ENCODE measurements at regions not wholly inside any gene's neighbourhood (a gene's known extent, or its start where the extent isn't known, plus 50 kb on each side); places are given as distances from the start of the nearest gene placed in this dataset.

- Histone ChIP-seq H2AFZ (no peak overlapping the region), H3K27me3 (no peaks in the 10 kb centered on the region), H3K4me1 (ENCODE audit: insufficient read depth) (no peaks in the 10 kb centered on the region), H4K20me1 (ENCODE audit: insufficient read depth, poor library complexity, severe bottlenecking) (no peaks in the 10 kb centered on the region), H3K4me3 (no peak overlapping the region), H3K79me2 (no peaks in the 10 kb centered on the region), H3K9me3 (ENCODE audit: low read depth) (no peaks in the 10 kb centered on the region), H3K36me3 (replicated peaks; ENCODE audit: insufficient read depth, low read depth) (no peaks in the 10 kb centered on the region), H3K27ac (no peak overlapping the region), H3K9me2 (replicated peaks; ENCODE audit: insufficient read depth) (no peaks in the 10 kb centered on the region), H3K4me2 (no peak overlapping the region)
- DNase-seq (ENCODE audit: low spot score), result no peak
- TF ChIP-seq EZH2 (IDR thresholded peaks at IDR 0.05; ENCODE audit: borderline replicate concordance), result no peak
- TF ChIP-seq EZH2phosphoT487 (IDR thresholded peaks at IDR 0.05; ENCODE audit: low read depth, severe bottlenecking, unreplicated experiment), result no peak
- TF ChIP-seq, protein P1, sequence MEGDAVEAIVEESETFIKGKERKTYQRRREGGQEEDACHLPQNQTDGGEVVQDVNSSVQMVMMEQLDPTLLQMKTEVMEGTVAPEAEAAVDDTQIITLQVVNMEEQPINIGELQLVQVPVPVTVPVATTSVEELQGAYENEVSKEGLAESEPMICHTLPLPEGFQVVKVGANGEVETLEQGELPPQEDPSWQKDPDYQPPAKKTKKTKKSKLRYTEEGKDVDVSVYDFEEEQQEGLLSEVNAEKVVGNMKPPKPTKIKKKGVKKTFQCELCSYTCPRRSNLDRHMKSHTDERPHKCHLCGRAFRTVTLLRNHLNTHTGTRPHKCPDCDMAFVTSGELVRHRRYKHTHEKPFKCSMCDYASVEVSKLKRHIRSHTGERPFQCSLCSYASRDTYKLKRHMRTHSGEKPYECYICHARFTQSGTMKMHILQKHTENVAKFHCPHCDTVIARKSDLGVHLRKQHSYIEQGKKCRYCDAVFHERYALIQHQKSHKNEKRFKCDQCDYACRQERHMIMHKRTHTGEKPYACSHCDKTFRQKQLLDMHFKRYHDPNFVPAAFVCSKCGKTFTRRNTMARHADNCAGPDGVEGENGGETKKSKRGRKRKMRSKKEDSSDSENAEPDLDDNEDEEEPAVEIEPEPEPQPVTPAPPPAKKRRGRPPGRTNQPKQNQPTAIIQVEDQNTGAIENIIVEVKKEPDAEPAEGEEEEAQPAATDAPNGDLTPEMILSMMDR (IDR thresholded peaks at IDR 0.05; ENCODE audit: poor library complexity), result no peak
- 83% methylated on average over 3 of the region's 5 CpGs for WGBS (ENCODE audit: low lambda C conversion rate, missing lambda C conversion rate)
Observed at GRCh38 chr5:84817953-84818352, 433.3 kb upstream of the EDIL3 start.

DNA sequence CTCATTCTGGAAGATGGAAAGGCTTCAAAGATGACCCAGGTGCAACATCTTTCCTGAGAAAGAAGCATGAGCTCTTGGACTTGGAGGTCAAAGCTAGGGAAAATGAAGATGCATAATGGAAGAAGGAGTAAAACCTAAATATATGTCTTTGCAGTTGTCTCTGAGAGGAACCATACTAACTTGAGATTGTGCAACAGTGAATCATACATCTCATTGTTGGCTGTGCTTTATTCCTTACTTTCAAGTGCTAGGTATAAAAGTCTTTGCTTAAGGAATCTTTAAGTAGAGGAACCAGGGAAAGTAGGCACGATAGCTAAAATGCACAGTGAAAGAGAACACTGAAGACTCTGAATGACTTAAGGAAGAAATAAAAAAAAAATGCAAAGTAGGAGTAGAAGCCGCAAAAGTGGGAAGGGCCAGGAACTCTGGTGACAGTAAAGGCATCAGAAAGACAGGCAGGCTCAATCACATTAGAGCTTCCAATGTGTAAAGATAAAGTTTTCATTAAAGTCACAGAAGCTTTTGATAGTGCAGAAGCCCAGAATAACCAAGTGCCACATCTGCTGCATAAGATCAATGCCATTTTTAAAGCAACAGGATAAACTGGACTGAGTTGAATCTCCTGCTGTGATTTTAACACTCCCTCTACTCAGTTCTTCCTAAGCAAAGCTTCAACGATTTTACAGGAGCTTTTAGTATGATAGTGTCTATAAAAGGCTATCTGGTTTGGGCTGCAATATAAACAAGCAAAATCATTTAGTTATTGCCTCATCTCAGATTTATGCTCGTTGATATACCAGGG is 432.3 kb upstream of the EDIL3 start:
- Histone ChIP-seq H3K4me1 (ENCODE audit: insufficient read depth) (no peaks in the 10 kb centered on the region), H3K4me2 (no peak overlapping the region), H3K27me3 (no peaks in the 10 kb centered on the region), H3K27ac (no peak overlapping the region), H3K4me3 (no peak overlapping the region), H3K36me3 (replicated peaks; ENCODE audit: insufficient read depth, low read depth) (no peaks in the 10 kb centered on the region), H3K9me2 (replicated peaks; ENCODE audit: insufficient read depth) (no peaks in the 10 kb centered on the region), H4K20me1 (ENCODE audit: insufficient read depth, poor library complexity, severe bottlenecking) (no peaks in the 10 kb centered on the region), H3K9me3 (ENCODE audit: low read depth) (no peaks in the 10 kb centered on the region), H3K79me2 (no peaks in the 10 kb centered on the region), H2AFZ (no peak overlapping the region)
- no peak for DNase-seq (ENCODE audit: low spot score)
- TF ChIP-seq EZH2 (IDR thresholded peaks at IDR 0.05; ENCODE audit: borderline replicate concordance) (no peak), EZH2phosphoT487 (IDR thresholded peaks at IDR 0.05; ENCODE audit: low read depth, severe bottlenecking, unreplicated experiment) (no peak)
- TF ChIP-seq, protein P1 (IDR thresholded peaks at IDR 0.05; ENCODE audit: poor library complexity), result no peak
- WGBS (ENCODE audit: low lambda C conversion rate, missing lambda C conversion rate), result 53% methylated on average over 4 of the region's 4 CpGs

- H3K79me2 ChIP-seq, result no peaks in the 10 kb centered on the region
- H3K9me2 ChIP-seq (replicated peaks; ENCODE audit: insufficient read depth), result no peaks in the 10 kb centered on the region
- H3K4me1 ChIP-seq (ENCODE audit: insufficient read depth), result no peaks in the 10 kb centered on the region
- DNase-seq (ENCODE audit: low spot score), result no peak
- H2AFZ ChIP-seq, result no peak overlapping the region
- TF ChIP-seq EZH2 (IDR thresholded peaks at IDR 0.05; ENCODE audit: borderline replicate concordance) (no peak), EZH2phosphoT487 (IDR thresholded peaks at IDR 0.05; ENCODE audit: low read depth, severe bottlenecking, unreplicated experiment) (no peak)
- TF ChIP-seq, protein P1 (IDR thresholded peaks at IDR 0.05; ENCODE audit: poor library complexity), result no peak
- H3K27me3 ChIP-seq, result no peaks in the 10 kb centered on the region
- H3K36me3 ChIP-seq (replicated peaks; ENCODE audit: insufficient read depth, low read depth), result no peaks in the 10 kb centered on the region
- 93% methylated on average over 1 of the region's 1 CpG for WGBS (ENCODE audit: low lambda C conversion rate, missing lambda C conversion rate)
- H4K20me1 ChIP-seq (ENCODE audit: insufficient read depth, poor library complexity, severe bottlenecking), result no peaks in the 10 kb centered on the region
- H3K4me3 ChIP-seq, result no peak overlapping the region
- H3K4me2 ChIP-seq, result no peak overlapping the region
- H3K9me3 ChIP-seq (ENCODE audit: low read depth), result no peaks in the 10 kb centered on the region
- no peak overlapping the region for H3K27ac ChIP-seq
Observed at GRCh38 chr5:84816160-84816559, 431.5 kb upstream of the EDIL3 start.

All from hepatocyte (in vitro differentiated cells).